Activated T-cell treated with anti-CD3 and anti-CD28 coated beads for 48 hours (primary cell): ENCODE measurements at regions not wholly inside any gene's neighbourhood (a gene's known extent, or its start where the extent isn't known, plus 50 kb on each side); places are given as distances from the start of the nearest gene placed in this dataset.
"Not testable (repeated sequence)": the region's sequence is repeated elsewhere in the genome, so short reads cannot be mapped to it uniquely, and the experiment has no call there.

Experiments
- DNase-seq: peaks from one replicate; pipeline ENCODE4 v3.0.0-alpha.2; 2020; ENCODE audit warnings: low read depth

GRCh38 chr18:27579364-27579763, 394.3 kb upstream of the CHST9 start:
- no peak for DNase-seq

- DNase-seq = no peak
Observed at GRCh38 chr18:27577752-27578151, 392.6 kb upstream of the CHST9 start.

- DNase-seq = no peak
Observed at GRCh38 chr18:27577265-27577664, 392.2 kb upstream of the CHST9 start.

- no peak for DNase-seq
Observed at GRCh38 chr18:27567434-27567833, 382.3 kb upstream of the CHST9 start.

GRCh38 chr18:27564066-27564465, 379.0 kb upstream of the CHST9 start:
- DNase-seq = no peak

- DNase-seq = no peak
Observed at GRCh38 chr18:27558388-27559155, 373.5 kb upstream of the CHST9 start.

- no peak for DNase-seq
Observed at GRCh38 chr18:27556741-27557140, 371.6 kb upstream of the CHST9 start.

GRCh38 chr18:27549335-27550039, 364.4 kb upstream of the CHST9 start:
- no peak for DNase-seq

GRCh38 chr18:27546991-27547390, 361.9 kb upstream of the CHST9 start:
- DNase-seq = no peak

- no peak for DNase-seq
Observed at GRCh38 chr18:27544206-27544605, 359.1 kb upstream of the CHST9 start.

GRCh38 chr18:27541293-27541692, 356.2 kb upstream of the CHST9 start:
- no peak for DNase-seq

- DNase-seq = no peak
Observed at GRCh38 chr18:27540111-27540510, 355.0 kb upstream of the CHST9 start.

- no peak for DNase-seq
Observed at GRCh38 chr18:27528925-27529521, 343.9 kb upstream of the CHST9 start.

GRCh38 chr18:27527856-27528255, 342.7 kb upstream of the CHST9 start:
- no peak for DNase-seq

- no peak for DNase-seq
Observed at GRCh38 chr18:27520401-27520800, 335.3 kb upstream of the CHST9 start.

GRCh38 chr18:27510036-27510633, 325.0 kb upstream of the CHST9 start:
- not testable (repeated sequence) for DNase-seq

- DNase-seq = no peak
Observed at GRCh38 chr18:27501671-27502070, 316.6 kb upstream of the CHST9 start.

- DNase-seq = no peak
Observed at GRCh38 chr18:27500531-27500930, 315.4 kb upstream of the CHST9 start.

GRCh38 chr18:27497246-27497645, 312.1 kb upstream of the CHST9 start:
- DNase-seq = no peak

GRCh38 chr18:27493182-27493581, 308.1 kb upstream of the CHST9 start:
- no peak for DNase-seq

- no peak for DNase-seq
Observed at GRCh38 chr18:27491772-27492171, 306.7 kb upstream of the CHST9 start.

GRCh38 chr18:27483276-27483675, 298.2 kb upstream of the CHST9 start:
- DNase-seq = no peak

GRCh38 chr18:27478459-27478858, 293.4 kb upstream of the CHST9 start:
- no peak for DNase-seq
